ENCODE measurements at regions not wholly inside any gene's neighbourhood (a gene's known extent, or its start where the extent isn't known, plus 50 kb on each side); places are given as distances from the start of the nearest gene placed in this dataset.
"Not testable (repeated sequence)": the region's sequence is repeated elsewhere in the genome, so short reads cannot be mapped to it uniquely, and the experiment has no call there.

GRCh38 chr16:87037012-87037411 is 280.2 kb downstream of the C16orf95 start:
- H3K9ac ChIP-seq (ENCODE audit: low read depth in 1 of 2, low read length in 2 of 2) = no peak overlapping the region
- H3K36me3 ChIP-seq (ENCODE audit: control insufficient read depth in 4 of 4, insufficient read depth in 3 of 4, low read depth in 1 of 4, low read length in 3 of 4) = no peaks in the 10 kb centered on the region
- WGBS = 84% methylated on average over 7 of the region's 7 CpGs
- TF ChIP-seq NR2F2 (IDR thresholded peaks at IDR 0.05) (no peak), SP1 (IDR thresholded peaks at IDR 0.05) (no peak), TAF1 (conservative IDR thresholded peaks at IDR 0.05) (no peak), YY1 (IDR thresholded peaks at IDR 0.05) (no peak), RAD21 (IDR thresholded peaks at IDR 0.05) (no peak)
- no peaks in the 10 kb centered on the region for H3K4me1 ChIP-seq (ENCODE audit: control insufficient read depth in 4 of 4, insufficient read depth in 4 of 4, low read length in 3 of 4)
- peaks cover 0 to 3% (median 0%) of the 10 kb centered on the region in 4 donors for H3K27me3 ChIP-seq (ENCODE audit: control insufficient read depth in 4 of 4, insufficient read depth in 4 of 4, low read length in 3 of 4)
- DNase-seq (ENCODE audit: low spot score) = no peak
- no peaks in the 10 kb centered on the region for H3K9me3 ChIP-seq (ENCODE audit: control insufficient read depth in 4 of 4, low read length in 3 of 4)
- H3K27ac ChIP-seq (ENCODE audit: low read depth in 1 of 2, low read length in 2 of 2) = no peak overlapping the region
- H3K4me3 ChIP-seq (ENCODE audit: low read depth in 1 of 3, low read length in 3 of 3) = no peak overlapping the region

DNA sequence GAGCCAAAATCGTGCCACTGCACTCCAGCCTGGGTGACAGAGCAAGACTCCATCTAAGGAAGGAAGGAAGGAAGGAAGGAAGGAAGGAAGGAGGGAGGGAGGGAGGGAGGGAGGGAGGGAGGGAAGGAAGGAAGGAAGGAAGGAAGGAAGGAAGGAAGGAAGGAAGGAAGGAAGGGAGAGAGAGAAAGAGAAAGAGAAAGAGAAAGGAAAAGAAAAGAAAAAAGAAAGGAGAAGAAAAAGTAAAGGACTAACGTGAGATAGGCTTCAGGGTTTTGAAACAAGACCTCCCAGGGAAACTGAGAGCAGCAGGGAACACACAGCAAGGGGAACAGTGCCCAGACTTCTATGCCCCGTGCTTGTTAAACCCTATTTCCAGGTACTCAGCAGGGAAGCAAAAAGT is 278.7 kb downstream of the C16orf95 start:
- not testable (repeated sequence) for DNase-seq (ENCODE audit: low spot score); H3K27me3 ChIP-seq (ENCODE audit: control insufficient read depth in 4 of 4, insufficient read depth in 4 of 4, low read length in 3 of 4); H3K4me1 ChIP-seq (ENCODE audit: control insufficient read depth in 4 of 4, insufficient read depth in 4 of 4, low read length in 3 of 4); H3K9me3 ChIP-seq (ENCODE audit: control insufficient read depth in 4 of 4, low read length in 3 of 4); H3K36me3 ChIP-seq (ENCODE audit: control insufficient read depth in 4 of 4, insufficient read depth in 3 of 4, low read depth in 1 of 4, low read length in 3 of 4); H3K27ac ChIP-seq (ENCODE audit: low read depth in 1 of 2, low read length in 2 of 2); H3K9ac ChIP-seq (ENCODE audit: low read depth in 1 of 2, low read length in 2 of 2); H3K4me3 ChIP-seq (ENCODE audit: low read depth in 1 of 3, low read length in 3 of 3)
- WGBS = 55% methylated on average over 3 of the region's 3 CpGs

DNA sequence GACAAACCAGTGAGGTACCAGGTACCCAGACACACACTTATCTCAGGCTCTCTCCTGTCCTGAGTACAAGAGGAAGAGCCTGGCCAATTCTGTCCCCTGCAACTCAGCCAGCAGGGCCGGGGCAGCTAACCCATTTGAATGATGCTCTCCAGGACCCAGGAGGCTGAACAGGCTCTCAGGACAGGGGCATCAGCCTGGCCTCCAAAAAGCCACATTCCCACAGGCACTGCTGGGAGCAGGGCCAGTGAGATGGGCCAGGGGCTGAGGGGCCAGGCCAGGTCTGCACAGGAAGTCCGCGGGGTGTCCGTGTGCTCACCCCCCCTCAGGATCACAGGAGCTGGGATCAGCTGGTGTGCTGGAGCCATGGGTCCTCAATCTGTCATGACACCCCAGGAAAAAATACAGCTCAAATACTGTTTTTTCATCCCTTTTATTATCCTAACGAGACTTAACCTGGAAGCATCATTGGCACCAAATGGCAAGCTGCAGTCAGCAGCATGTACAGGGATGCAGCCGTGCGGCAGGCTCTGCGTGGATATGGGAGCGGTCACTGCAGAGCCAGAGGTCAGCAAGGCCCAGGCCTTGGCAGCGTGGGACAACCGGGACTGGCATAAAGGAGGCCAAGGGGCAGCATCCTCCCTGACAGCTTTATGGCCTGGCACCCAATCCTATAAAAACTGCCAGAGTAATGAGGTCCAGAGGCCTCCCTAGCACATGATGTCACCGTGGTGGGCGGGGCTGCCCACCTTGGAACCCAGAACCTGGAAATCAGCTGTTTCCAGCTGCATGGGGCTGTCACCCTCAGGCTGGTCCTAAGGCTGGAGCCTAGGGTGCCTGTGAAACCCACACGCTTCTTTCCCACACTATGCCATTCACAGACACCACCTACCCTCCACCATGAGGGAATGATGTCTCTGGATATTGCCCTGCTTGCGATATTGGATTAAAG is 276.7 kb downstream of the C16orf95 start:
- DNase-seq (ENCODE audit: low spot score) = no peak
- Histone ChIP-seq H3K4me1 (ENCODE audit: control insufficient read depth in 4 of 4, insufficient read depth in 4 of 4, low read length in 3 of 4) (no peaks in the 10 kb centered on the region), H3K36me3 (ENCODE audit: control insufficient read depth in 4 of 4, insufficient read depth in 3 of 4, low read depth in 1 of 4, low read length in 3 of 4) (no peaks in the 10 kb centered on the region), H3K27ac (ENCODE audit: low read depth in 1 of 2, low read length in 2 of 2) (no peak overlapping the region), H3K4me3 (ENCODE audit: low read depth in 1 of 3, low read length in 3 of 3) (no peak overlapping the region), H3K27me3 (ENCODE audit: control insufficient read depth in 4 of 4, insufficient read depth in 4 of 4, low read length in 3 of 4) (peaks cover 0 to 2% (median 0%) of the 10 kb centered on the region in 4 donors), H3K9ac (ENCODE audit: low read depth in 1 of 2, low read length in 2 of 2) (no peak overlapping the region), H3K9me3 (ENCODE audit: control insufficient read depth in 4 of 4, low read length in 3 of 4) (no peaks in the 10 kb centered on the region)
- no peak for TF ChIP-seq HNF4G (IDR thresholded peaks at IDR 0.05)
- TF ChIP-seq FOXA1 (IDR thresholded peaks at IDR 0.05) = no peak
- TF ChIP-seq, protein P1, sequence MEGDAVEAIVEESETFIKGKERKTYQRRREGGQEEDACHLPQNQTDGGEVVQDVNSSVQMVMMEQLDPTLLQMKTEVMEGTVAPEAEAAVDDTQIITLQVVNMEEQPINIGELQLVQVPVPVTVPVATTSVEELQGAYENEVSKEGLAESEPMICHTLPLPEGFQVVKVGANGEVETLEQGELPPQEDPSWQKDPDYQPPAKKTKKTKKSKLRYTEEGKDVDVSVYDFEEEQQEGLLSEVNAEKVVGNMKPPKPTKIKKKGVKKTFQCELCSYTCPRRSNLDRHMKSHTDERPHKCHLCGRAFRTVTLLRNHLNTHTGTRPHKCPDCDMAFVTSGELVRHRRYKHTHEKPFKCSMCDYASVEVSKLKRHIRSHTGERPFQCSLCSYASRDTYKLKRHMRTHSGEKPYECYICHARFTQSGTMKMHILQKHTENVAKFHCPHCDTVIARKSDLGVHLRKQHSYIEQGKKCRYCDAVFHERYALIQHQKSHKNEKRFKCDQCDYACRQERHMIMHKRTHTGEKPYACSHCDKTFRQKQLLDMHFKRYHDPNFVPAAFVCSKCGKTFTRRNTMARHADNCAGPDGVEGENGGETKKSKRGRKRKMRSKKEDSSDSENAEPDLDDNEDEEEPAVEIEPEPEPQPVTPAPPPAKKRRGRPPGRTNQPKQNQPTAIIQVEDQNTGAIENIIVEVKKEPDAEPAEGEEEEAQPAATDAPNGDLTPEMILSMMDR (IDR thresholded peaks at IDR 0.05; ENCODE audit: low read depth, low read length, missing input control) = no peak
- no peak for TF ChIP-seq SP1 (IDR thresholded peaks at IDR 0.05)
- no peak for TF ChIP-seq RXRA (IDR thresholded peaks at IDR 0.05)
- TF ChIP-seq JUND (IDR thresholded peaks at IDR 0.05) = no peak
- no peak for TF ChIP-seq GABPA (IDR thresholded peaks at IDR 0.05 in 1 of 2, conservative IDR thresholded peaks at IDR 0.05 in 1 of 2)
- WGBS = 81% methylated on average over 15 of the region's 15 CpGs

DNA sequence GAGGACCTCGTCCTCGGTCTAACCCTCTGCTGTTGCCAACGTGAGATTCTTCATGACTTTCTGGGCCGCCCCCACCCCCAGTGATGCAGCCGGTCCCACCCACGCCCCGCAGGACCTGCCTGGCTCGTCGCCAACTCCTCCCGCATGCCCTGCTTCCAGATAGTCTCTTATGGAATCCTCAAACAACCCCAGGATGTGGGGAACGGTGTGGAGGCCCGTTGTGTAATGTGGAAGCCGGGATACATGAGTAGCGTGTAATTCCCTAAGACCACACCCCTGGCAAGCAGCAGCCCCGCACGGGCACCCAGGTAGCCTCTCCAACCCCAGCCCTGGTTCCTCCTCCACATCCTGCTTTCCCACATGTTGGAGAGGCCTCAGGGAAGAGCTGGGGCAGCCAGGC is 275.9 kb downstream of the C16orf95 start:
- DNase-seq (ENCODE audit: low spot score) = no peak
- Histone ChIP-seq H3K4me3 (ENCODE audit: low read depth in 1 of 3, low read length in 3 of 3) (no peak overlapping the region), H3K27ac (ENCODE audit: low read depth in 1 of 2, low read length in 2 of 2) (no peak overlapping the region), H3K27me3 (ENCODE audit: control insufficient read depth in 4 of 4, insufficient read depth in 4 of 4, low read length in 3 of 4) (peaks cover 0 to 8% (median 1%) of the 10 kb centered on the region in 4 donors), H3K9me3 (ENCODE audit: control insufficient read depth in 4 of 4, low read length in 3 of 4) (no peaks in the 10 kb centered on the region), H3K4me1 (ENCODE audit: control insufficient read depth in 4 of 4, insufficient read depth in 4 of 4, low read length in 3 of 4) (no peaks in the 10 kb centered on the region), H3K9ac (ENCODE audit: low read depth in 1 of 2, low read length in 2 of 2) (no peak overlapping the region), H3K36me3 (ENCODE audit: control insufficient read depth in 4 of 4, insufficient read depth in 3 of 4, low read depth in 1 of 4, low read length in 3 of 4) (no peaks in the 10 kb centered on the region)
- 73% methylated on average over 16 of the region's 16 CpGs for WGBS
- TF ChIP-seq, protein P1 (IDR thresholded peaks at IDR 0.05; ENCODE audit: low read depth, low read length, missing input control) = no peak
- TF ChIP-seq HNF4G (IDR thresholded peaks at IDR 0.05) = no peak
- TF ChIP-seq, protein P2, sequence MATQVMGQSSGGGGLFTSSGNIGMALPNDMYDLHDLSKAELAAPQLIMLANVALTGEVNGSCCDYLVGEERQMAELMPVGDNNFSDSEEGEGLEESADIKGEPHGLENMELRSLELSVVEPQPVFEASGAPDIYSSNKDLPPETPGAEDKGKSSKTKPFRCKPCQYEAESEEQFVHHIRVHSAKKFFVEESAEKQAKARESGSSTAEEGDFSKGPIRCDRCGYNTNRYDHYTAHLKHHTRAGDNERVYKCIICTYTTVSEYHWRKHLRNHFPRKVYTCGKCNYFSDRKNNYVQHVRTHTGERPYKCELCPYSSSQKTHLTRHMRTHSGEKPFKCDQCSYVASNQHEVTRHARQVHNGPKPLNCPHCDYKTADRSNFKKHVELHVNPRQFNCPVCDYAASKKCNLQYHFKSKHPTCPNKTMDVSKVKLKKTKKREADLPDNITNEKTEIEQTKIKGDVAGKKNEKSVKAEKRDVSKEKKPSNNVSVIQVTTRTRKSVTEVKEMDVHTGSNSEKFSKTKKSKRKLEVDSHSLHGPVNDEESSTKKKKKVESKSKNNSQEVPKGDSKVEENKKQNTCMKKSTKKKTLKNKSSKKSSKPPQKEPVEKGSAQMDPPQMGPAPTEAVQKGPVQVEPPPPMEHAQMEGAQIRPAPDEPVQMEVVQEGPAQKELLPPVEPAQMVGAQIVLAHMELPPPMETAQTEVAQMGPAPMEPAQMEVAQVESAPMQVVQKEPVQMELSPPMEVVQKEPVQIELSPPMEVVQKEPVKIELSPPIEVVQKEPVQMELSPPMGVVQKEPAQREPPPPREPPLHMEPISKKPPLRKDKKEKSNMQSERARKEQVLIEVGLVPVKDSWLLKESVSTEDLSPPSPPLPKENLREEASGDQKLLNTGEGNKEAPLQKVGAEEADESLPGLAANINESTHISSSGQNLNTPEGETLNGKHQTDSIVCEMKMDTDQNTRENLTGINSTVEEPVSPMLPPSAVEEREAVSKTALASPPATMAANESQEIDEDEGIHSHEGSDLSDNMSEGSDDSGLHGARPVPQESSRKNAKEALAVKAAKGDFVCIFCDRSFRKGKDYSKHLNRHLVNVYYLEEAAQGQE (IDR thresholded peaks at IDR 0.05) = no peak
- TF ChIP-seq NR2F2 (IDR thresholded peaks at IDR 0.05) = no peak
- no peak for TF ChIP-seq TAF1 (conservative IDR thresholded peaks at IDR 0.05)

Data from liver (tissue), 8 donors.